Left cardiac atrium (tissue), 4 donors: ENCODE measurements at regions not wholly inside any gene's neighbourhood (a gene's known extent, or its start where the extent isn't known, plus 50 kb on each side); places are given as distances from the start of the nearest gene placed in this dataset.
A peak's percentile ranks its signal among the peaks of the same experiment; 100 is the strongest.

ENCODE experiments used
- ATAC-seq, 2 donors: fragments of 200-7000 bp; cut with Tn5 transposase; one replicate each; pipeline ENCODE4 v1.9.1; 2020; ENCODE audit warnings: mild to moderate bottlenecking in 2 of 2, moderate library complexity in 2 of 2
- DNase-seq: peaks from one replicate; pipeline ENCODE4 v3.0.0-alpha.2; 2020
- intact Hi-C, 2 donors: fragments of 100-400 bp; cut with DNase I; formaldehyde crosslinking; loops; one replicate each; pipeline versions ENCODE4 v1.14.1 to v1.15.1; 2022 to 2023
- donor health status: DM: no; HTN: yes; CAD: no.
- donor health status: DM: no; HTN: yes; CAD: no; lungs with severe emphysema.
- donor health status: DM: yes; HTN: yes; CAD: no.
- donor health status: Dilated cardiomyopathy.

- DNase-seq (no peak), ATAC-seq (no peak)
- intact Hi-C loops = no loop called here
Observed at GRCh38 chrX:39749728-39750127, 348.0 kb downstream of the BCOR start.

GRCh38 chrX:39750256-39750790 lies 347.4 kb downstream of the BCOR start:
- DNase-seq (no peak), ATAC-seq (no peak)
- intact Hi-C loops = no loop called here

- DNase-seq = no peak
- ATAC-seq = no peak
- intact Hi-C loops = no loop called here
Observed at GRCh38 chrX:39750848-39751247, 346.9 kb downstream of the BCOR start.

- DNase-seq = no peak
- intact Hi-C loops = no loop called here
- peak; percentile 14 to 47 for ATAC-seq
Observed at GRCh38 chrX:39752815-39753214, 344.9 kb downstream of the BCOR start.

GRCh38 chrX:39753293-39753996 lies 344.3 kb downstream of the BCOR start:
- intact Hi-C loops = no loop called here
- ATAC-seq (peak in 1 of 2 donors; percentile 53), DNase-seq (no peak)

GRCh38 chrX:39755143-39756032 lies 342.4 kb downstream of the BCOR start:
- intact Hi-C loops = no loop called here
- peak; percentile 88 for DNase-seq
- ATAC-seq = peak; percentile 39 to 85

GRCh38 chrX:39756086-39756883 lies 341.5 kb downstream of the BCOR start:
- DNase-seq = no peak
- peak; percentile 9 to 25 for ATAC-seq
- intact Hi-C loops = no loop called here

- intact Hi-C loops = no loop called here
- no peak for ATAC-seq
Observed at GRCh38 chrX:39757971-39758370, 339.8 kb downstream of the BCOR start.

GRCh38 chrX:39758791-39759525 lies 338.8 kb downstream of the BCOR start:
- intact Hi-C loops = no loop called here
- DNase-seq (no peak), ATAC-seq (peak; percentile 6 to 17)

More at GRCh38 chrX:39757971-39758370, 339.8 kb downstream of the BCOR start:
- DNase-seq = no peak

- ATAC-seq = peak; percentile 38
- intact Hi-C loops = no loop called here
- no peak for DNase-seq
Observed at GRCh38 chrX:39759526-39760224, 338.1 kb downstream of the BCOR start.

- ATAC-seq = peak in 1 of 2 donors; percentile 31
- no peak for DNase-seq
Observed at GRCh38 chrX:39760930-39761329, 336.8 kb downstream of the BCOR start.

GRCh38 chrX:39762266-39762841 lies 335.4 kb downstream of the BCOR start:
- peak in 1 of 2 donors; percentile 14 for ATAC-seq
- intact Hi-C loops = no loop called here
- DNase-seq = no peak

More at GRCh38 chrX:39760930-39761329, 336.8 kb downstream of the BCOR start:
- intact Hi-C loops = no loop called here

- ATAC-seq (no peak), DNase-seq (no peak)
Observed at GRCh38 chrX:39764441-39764914, 333.3 kb downstream of the BCOR start.

GRCh38 chrX:39765327-39765726 lies 332.4 kb downstream of the BCOR start:
- no peak for DNase-seq

More at GRCh38 chrX:39764441-39764914, 333.3 kb downstream of the BCOR start:
- intact Hi-C loops = no loop called here

GRCh38 chrX:39766085-39766726 lies 331.6 kb downstream of the BCOR start:
- intact Hi-C loops = no loop called here
- ATAC-seq = no peak
- DNase-seq = no peak

More at GRCh38 chrX:39765327-39765726, 332.4 kb downstream of the BCOR start:
- ATAC-seq = no peak
- intact Hi-C loops = no loop called here

- intact Hi-C loops = no loop called here
- DNase-seq (no peak), ATAC-seq (peak; percentile 91)
Observed at GRCh38 chrX:39766855-39767254, 330.9 kb downstream of the BCOR start.

GRCh38 chrX:39767446-39767845 lies 330.3 kb downstream of the BCOR start:
- peak in 1 of 2 donors; percentile 56 for ATAC-seq
- no peak for DNase-seq
- intact Hi-C loops = no loop called here
